Peyer's patch (tissue), 4 donors: ENCODE measurements at regions not wholly inside any gene's neighbourhood (a gene's known extent, or its start where the extent isn't known, plus 50 kb on each side); places are given as distances from the start of the nearest gene placed in this dataset.

ENCODE experiments used
- DNase-seq, 3 donors: peaks; one replicate each; pipeline ENCODE4 v3.0.0-alpha.2; 2017 to 2019
- H3K27ac ChIP-seq, 4 donors: fragments of 200-600 bp; sonication (generic); one replicate each; pipeline ENCODE4 v1.5.1; 2016 to 2019
- H3K27me3 ChIP-seq, 2 donors: fragments of 200-600 bp; sonication (generic); one replicate each; pipeline ENCODE4 v1.5.1; 2019
- H3K36me3 ChIP-seq, 3 donors: fragments of 200-600 bp; sonication (generic); one replicate each; pipeline ENCODE4 v1.5.1; 2016 to 2019
- H3K4me1 ChIP-seq, 4 donors: fragments of 200-600 bp; sonication (generic); one replicate each; pipeline ENCODE4 v1.5.1; 2016 to 2019
- H3K4me3 ChIP-seq, 4 donors: fragments of 200-600 bp; sonication (generic); 1 replicate in 3 of 4; 2 replicates in 1 of 4; pipeline ENCODE4 v1.5.1; 2016 to 2019; ENCODE audit warnings: mild to moderate bottlenecking in 1 of 4
- H3K9me3 ChIP-seq, 4 donors: fragments of 200-600 bp; sonication (generic); one replicate each; pipeline ENCODE4 v1.5.1; 2016 to 2019; ENCODE audit warnings: mild to moderate bottlenecking in 1 of 4
- CTCF ChIP-seq, 6 experiments: fragments of 450-650 bp in 4 of 6; fragments of 200-600 bp in 2 of 6; sonication (generic) in 1 of 6; IDR thresholded peaks; one replicate each; pipeline ENCODE4 v1.5.1; 2017 to 2019; ENCODE audit warnings: antibody characterized with exemption in 6 of 6, mild to moderate bottlenecking in 3 of 6, moderate library complexity in 1 of 6
- POLR2A ChIP-seq, 2 donors: fragments of 450-650 bp; IDR thresholded peaks; one replicate each; pipeline ENCODE4 v1.5.1; 2017; ENCODE audit warnings: antibody characterized with exemption in 2 of 2, mild to moderate bottlenecking in 2 of 2, moderate library complexity in 2 of 2

- DNase-seq, result no peak
- H3K36me3 ChIP-seq, result no peaks in the 10 kb centered on the region
- no peaks in the 10 kb centered on the region for H3K27me3 ChIP-seq
- H3K27ac ChIP-seq, result no peak overlapping the region
- TF ChIP-seq CTCF (IDR thresholded peaks at IDR 0.05), result no peak
- no peak for TF ChIP-seq POLR2A (IDR thresholded peaks at IDR 0.05)
- no peaks in the 10 kb centered on the region for H3K4me1 ChIP-seq
- H3K4me3 ChIP-seq, result no peak overlapping the region
- H3K9me3 ChIP-seq, result no peaks in the 10 kb centered on the region
Measured at GRCh38 chr5:24367216-24367615, 277.6 kb downstream of the CDH10 start.

- no peak for DNase-seq
- H3K4me3 ChIP-seq, result no peak overlapping the region
- H3K4me1 ChIP-seq, result no peaks in the 10 kb centered on the region
- H3K9me3 ChIP-seq, result no peaks in the 10 kb centered on the region
- H3K27me3 ChIP-seq, result no peaks in the 10 kb centered on the region
- TF ChIP-seq POLR2A (IDR thresholded peaks at IDR 0.05), result no peak
- no peak for TF ChIP-seq CTCF (IDR thresholded peaks at IDR 0.05)
- H3K36me3 ChIP-seq, result no peaks in the 10 kb centered on the region
- H3K27ac ChIP-seq, result no peak overlapping the region
Measured at GRCh38 chr5:24368115-24368514, 276.7 kb downstream of the CDH10 start.

- H3K27ac ChIP-seq, result no peak overlapping the region
Measured at GRCh38 chr5:24376210-24376609, 268.6 kb downstream of the CDH10 start.

GRCh38 chr5:24376616-24377015, 268.2 kb downstream of the CDH10 start:
- H3K4me3 ChIP-seq, result no peak overlapping the region
- H3K4me1 ChIP-seq, result no peaks in the 10 kb centered on the region
- TF ChIP-seq POLR2A (IDR thresholded peaks at IDR 0.05) (no peak), CTCF (IDR thresholded peaks at IDR 0.05) (no peak)
- no peaks in the 10 kb centered on the region for H3K27me3 ChIP-seq
- no peaks in the 10 kb centered on the region for H3K9me3 ChIP-seq
- H3K36me3 ChIP-seq, result no peaks in the 10 kb centered on the region
- H3K27ac ChIP-seq, result no peak overlapping the region
- no peak for DNase-seq

More at GRCh38 chr5:24376210-24376609, 268.6 kb downstream of the CDH10 start:
- H3K9me3 ChIP-seq, result no peaks in the 10 kb centered on the region
- H3K36me3 ChIP-seq, result no peaks in the 10 kb centered on the region
- TF ChIP-seq POLR2A (IDR thresholded peaks at IDR 0.05) (no peak), CTCF (IDR thresholded peaks at IDR 0.05) (no peak)
- H3K4me3 ChIP-seq, result no peak overlapping the region
- H3K27me3 ChIP-seq, result no peaks in the 10 kb centered on the region
- DNase-seq, result no peak
- no peaks in the 10 kb centered on the region for H3K4me1 ChIP-seq

- Histone ChIP-seq H3K4me1 (no peaks in the 10 kb centered on the region), H3K9me3 (no peaks in the 10 kb centered on the region), H3K36me3 (no peaks in the 10 kb centered on the region), H3K4me3 (no peak overlapping the region), H3K27me3 (no peaks in the 10 kb centered on the region), H3K27ac (no peak overlapping the region)
- DNase-seq, result no peak
- TF ChIP-seq CTCF (IDR thresholded peaks at IDR 0.05) (no peak), POLR2A (IDR thresholded peaks at IDR 0.05) (no peak)
Measured at GRCh38 chr5:24381861-24382489, 262.8 kb downstream of the CDH10 start.

GRCh38 chr5:24385070-24385469, 259.7 kb downstream of the CDH10 start:
- H3K4me1 ChIP-seq, result no peaks in the 10 kb centered on the region
- no peaks in the 10 kb centered on the region for H3K36me3 ChIP-seq
- H3K4me3 ChIP-seq, result no peak overlapping the region
- no peak for TF ChIP-seq CTCF (IDR thresholded peaks at IDR 0.05)
- TF ChIP-seq POLR2A (IDR thresholded peaks at IDR 0.05), result no peak
- H3K27me3 ChIP-seq, result no peaks in the 10 kb centered on the region
- H3K27ac ChIP-seq, result no peak overlapping the region
- H3K9me3 ChIP-seq, result no peaks in the 10 kb centered on the region
- DNase-seq, result no peak
